ENCODE measurements at regions not wholly inside any gene's neighbourhood (a gene's known extent, or its start where the extent isn't known, plus 50 kb on each side); places are given as distances from the start of the nearest gene placed in this dataset.

GRCh38 chr4:117771647-117772337 is 262.5 kb upstream of the NDST3 start:
- TF ChIP-seq CTCF (IDR thresholded peaks at IDR 0.05; ENCODE audit: low read depth, low read length, poor library complexity, severe bottlenecking) (no peak), EZH2phosphoT487 (IDR thresholded peaks at IDR 0.05; ENCODE audit: borderline replicate concordance, low read length) (no peak)
